Sigmoid colon (tissue), 4 donors: ENCODE measurements at regions not wholly inside any gene's neighbourhood (a gene's known extent, or its start where the extent isn't known, plus 50 kb on each side); places are given as distances from the start of the nearest gene placed in this dataset.

Experiments used
- EP300 ChIP-seq, 4 donors: sonication (generic); formaldehyde crosslinking; IDR thresholded peaks; one replicate each; pipeline ENCODE4 v1.6.1; 2017; ENCODE audit warnings: antibody characterized with exemption in 4 of 4
- POLR2A ChIP-seq, 2 donors: fragments of 450-650 bp; IDR thresholded peaks; one replicate each; pipeline ENCODE4 v1.6.1; 2016; ENCODE audit warnings: antibody characterized with exemption in 2 of 2, mild to moderate bottlenecking in 2 of 2, moderate library complexity in 2 of 2
- POLR2AphosphoS5 ChIP-seq, 4 donors: sonication (generic); formaldehyde crosslinking; IDR thresholded peaks; one replicate each; pipeline ENCODE4 v1.6.1; 2017; ENCODE audit warnings: antibody characterized with exemption in 4 of 4
- TF ChIP-seq, protein P1 (sequence below), 4 experiments: fragments of 450-650 bp in 3 of 4; fragments of 200-600 bp in 1 of 4; IDR thresholded peaks; one replicate each; pipeline ENCODE4 v1.5.1; 2016 to 2019; ENCODE audit warnings: antibody characterized with exemption in 4 of 4, mild to moderate bottlenecking in 3 of 4, moderate library complexity in 2 of 4

DNA sequence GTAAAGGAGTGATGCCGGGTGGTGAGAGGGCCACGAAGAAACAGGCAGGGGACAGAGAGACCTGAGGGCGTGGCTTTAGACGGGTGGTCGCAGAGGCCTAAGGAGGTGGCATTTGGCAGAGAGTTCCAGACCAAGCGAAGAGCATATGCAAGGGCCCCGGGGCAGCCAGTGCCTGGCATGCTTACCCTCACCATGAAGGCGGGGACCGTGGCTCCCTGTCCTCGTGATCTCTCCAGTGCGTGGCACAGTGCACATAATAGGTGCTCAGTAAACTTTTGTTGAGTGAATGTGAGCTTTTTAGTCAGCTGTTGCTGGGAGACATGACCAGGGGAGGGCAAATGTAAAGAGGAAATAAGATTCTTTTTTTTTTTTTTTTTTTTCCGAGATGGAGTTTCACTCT lies 245.6 kb upstream of the GSE1 start:
- TF ChIP-seq, protein P1, sequence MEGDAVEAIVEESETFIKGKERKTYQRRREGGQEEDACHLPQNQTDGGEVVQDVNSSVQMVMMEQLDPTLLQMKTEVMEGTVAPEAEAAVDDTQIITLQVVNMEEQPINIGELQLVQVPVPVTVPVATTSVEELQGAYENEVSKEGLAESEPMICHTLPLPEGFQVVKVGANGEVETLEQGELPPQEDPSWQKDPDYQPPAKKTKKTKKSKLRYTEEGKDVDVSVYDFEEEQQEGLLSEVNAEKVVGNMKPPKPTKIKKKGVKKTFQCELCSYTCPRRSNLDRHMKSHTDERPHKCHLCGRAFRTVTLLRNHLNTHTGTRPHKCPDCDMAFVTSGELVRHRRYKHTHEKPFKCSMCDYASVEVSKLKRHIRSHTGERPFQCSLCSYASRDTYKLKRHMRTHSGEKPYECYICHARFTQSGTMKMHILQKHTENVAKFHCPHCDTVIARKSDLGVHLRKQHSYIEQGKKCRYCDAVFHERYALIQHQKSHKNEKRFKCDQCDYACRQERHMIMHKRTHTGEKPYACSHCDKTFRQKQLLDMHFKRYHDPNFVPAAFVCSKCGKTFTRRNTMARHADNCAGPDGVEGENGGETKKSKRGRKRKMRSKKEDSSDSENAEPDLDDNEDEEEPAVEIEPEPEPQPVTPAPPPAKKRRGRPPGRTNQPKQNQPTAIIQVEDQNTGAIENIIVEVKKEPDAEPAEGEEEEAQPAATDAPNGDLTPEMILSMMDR (IDR thresholded peaks at IDR 0.05), result no peak
- TF ChIP-seq POLR2A (IDR thresholded peaks at IDR 0.05), result no peak
- no peak for TF ChIP-seq EP300 (IDR thresholded peaks at IDR 0.05)
- TF ChIP-seq POLR2AphosphoS5 (IDR thresholded peaks at IDR 0.05), result no peak
